BLaER1 treated with 17β-estradiol and CSF1 and Interleukin-3, amounts not matched to agents 10 nM and 100 nM (cell line): ENCODE measurements at regions not wholly inside any gene's neighbourhood (a gene's known extent, or its start where the extent isn't known, plus 50 kb on each side); places are given as distances from the start of the nearest gene placed in this dataset.

Experiments used
- H3K27ac ChIP-seq, 11 experiments: shearing (Covaris generic); formaldehyde crosslinking; 2 replicates each; pipeline ENCODE4 v1.8.1; 2022
- H3K27me3 ChIP-seq, 11 experiments: shearing (Covaris generic); formaldehyde crosslinking; 2 replicates each; pipeline ENCODE4 v1.8.1; 2022
- H3K36me3 ChIP-seq, 11 experiments: shearing (Covaris generic); formaldehyde crosslinking; 2 replicates each; pipeline ENCODE4 v1.8.1; 2022
- H3K4me1 ChIP-seq, 10 experiments: shearing (Covaris generic); formaldehyde crosslinking; 2 replicates each; pipeline ENCODE4 v1.8.1; 2022
- H3K4me2 ChIP-seq, 11 experiments: shearing (Covaris generic); formaldehyde crosslinking; 2 replicates each; pipeline ENCODE4 v1.8.1; 2022
- H3K4me3 ChIP-seq, 10 experiments: shearing (Covaris generic); formaldehyde crosslinking; 2 replicates each; pipeline ENCODE4 v1.8.1; 2022
- H3K9ac ChIP-seq, 11 experiments: shearing (Covaris generic); formaldehyde crosslinking; 2 replicates each; pipeline ENCODE4 v1.8.1; 2022
- H3K9me3 ChIP-seq, 11 experiments: shearing (Covaris generic); formaldehyde crosslinking; replicated peaks in 1 of 11; 2 replicates each; pipeline ENCODE4 v1.8.1; 2022
- H4K20me1 ChIP-seq, 11 experiments: shearing (Covaris generic); formaldehyde crosslinking; 2 replicates each; pipeline ENCODE4 v1.8.1; 2022
- Cebpa-rat ChIP-seq, 11 experiments: shearing (Covaris generic); IDR thresholded peaks; 2 replicates each; pipeline ENCODE4 v1.8.1; 2022

- no peaks in the 10 kb centered on the region for H3K27me3 ChIP-seq
- no peaks in the 10 kb centered on the region; a peak in 1 of 22 replicates for H4K20me1 ChIP-seq
- H3K27ac ChIP-seq = no peak overlapping the region
- H3K4me1 ChIP-seq = peaks cover 11 to 21% (median 16%) of the 10 kb centered on the region in 10 experiments
- H3K9me3 ChIP-seq = no peaks in the 10 kb centered on the region
- no peaks in the 10 kb centered on the region for H3K36me3 ChIP-seq
- no peak overlapping the region for H3K9ac ChIP-seq
- no peak overlapping the region for H3K4me3 ChIP-seq
- no peak for TF ChIP-seq Cebpa-rat (IDR thresholded peaks at IDR 0.05)
- H3K4me2 ChIP-seq = peak overlapping the region in 2 of 11 experiments; percentile 66 to 69; a peak in 4 of 22 replicates
Observed at GRCh38 chr1:203570805-203571204, 55.8 kb upstream of the ATP2B4 start.

DNA sequence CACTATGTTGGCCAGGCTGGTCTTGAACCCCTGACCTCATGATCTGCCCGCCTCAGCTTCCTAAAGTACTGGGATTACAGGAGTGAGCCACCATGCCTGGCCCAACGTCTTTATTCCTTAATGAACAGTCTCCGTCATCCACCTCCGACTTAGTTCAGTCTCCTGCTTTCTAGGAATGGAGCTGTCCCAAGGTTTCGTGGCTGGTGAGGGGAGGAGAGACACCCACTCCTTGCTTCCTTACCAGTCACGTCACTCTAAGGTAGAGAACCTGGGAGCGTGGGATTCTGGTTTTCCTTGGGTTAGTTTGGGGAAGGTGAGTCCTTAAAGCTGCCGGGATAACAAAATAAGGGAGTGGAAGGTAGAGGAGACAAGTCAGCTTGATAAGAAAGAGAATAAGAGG, 55.0 kb upstream of the ATP2B4 start:
- Histone ChIP-seq H3K9me3 (no peaks in the 10 kb centered on the region), H3K4me2 (no peak overlapping the region), H3K4me3 (no peak overlapping the region), H4K20me1 (no peaks in the 10 kb centered on the region; a peak in 1 of 22 replicates), H3K36me3 (no peaks in the 10 kb centered on the region), H3K9ac (no peak overlapping the region), H3K27ac (no peak overlapping the region), H3K4me1 (peaks cover 11 to 21% (median 16%) of the 10 kb centered on the region in 10 experiments), H3K27me3 (no peaks in the 10 kb centered on the region)
- TF ChIP-seq Cebpa-rat (IDR thresholded peaks at IDR 0.05) = no peak

- H4K20me1 ChIP-seq = no peaks in the 10 kb centered on the region; a peak in 1 of 22 replicates
- no peak overlapping the region for H3K4me2 ChIP-seq
- no peak overlapping the region for H3K4me3 ChIP-seq
- no peak overlapping the region for H3K9ac ChIP-seq
- TF ChIP-seq Cebpa-rat (IDR thresholded peaks at IDR 0.05) = no peak
- no peaks in the 10 kb centered on the region for H3K9me3 ChIP-seq
- H3K27me3 ChIP-seq = no peaks in the 10 kb centered on the region
- H3K36me3 ChIP-seq = no peaks in the 10 kb centered on the region
- H3K4me1 ChIP-seq = peaks cover 11 to 21% (median 16%) of the 10 kb centered on the region in 10 experiments
- no peak overlapping the region for H3K27ac ChIP-seq
Observed at GRCh38 chr1:203572134-203572625, 54.5 kb upstream of the ATP2B4 start.

- H3K27me3 ChIP-seq = no peaks in the 10 kb centered on the region
- no peak overlapping the region for H3K9ac ChIP-seq
- no peak overlapping the region for H3K4me3 ChIP-seq
- H3K9me3 ChIP-seq = no peaks in the 10 kb centered on the region
- H3K36me3 ChIP-seq = no peaks in the 10 kb centered on the region
- no peaks in the 10 kb centered on the region; a peak in 1 of 22 replicates for H4K20me1 ChIP-seq
- no peak overlapping the region for H3K4me2 ChIP-seq
- no peak for TF ChIP-seq Cebpa-rat (IDR thresholded peaks at IDR 0.05)
- peaks cover 11 to 21% (median 16%) of the 10 kb centered on the region in 10 experiments for H3K4me1 ChIP-seq
- H3K27ac ChIP-seq = no peak overlapping the region
Observed at GRCh38 chr1:203573730-203574129, 52.9 kb upstream of the ATP2B4 start.
